SW 1271 (cell line): ENCODE measurements at regions not wholly inside any gene's neighbourhood (a gene's known extent, or its start where the extent isn't known, plus 50 kb on each side); places are given as distances from the start of the nearest gene placed in this dataset.
A peak's percentile ranks its signal among the peaks of the same experiment; 100 is the strongest.
"Not testable (repeated sequence)": the region's sequence is repeated elsewhere in the genome, so short reads cannot be mapped to it uniquely, and the experiment has no call there.

ENCODE experiments used
- DNase-seq, 2 experiments: peaks; one replicate each; lab custom pipeline; 2025; lab: John Stamatoyannopoulos, UW

DNA sequence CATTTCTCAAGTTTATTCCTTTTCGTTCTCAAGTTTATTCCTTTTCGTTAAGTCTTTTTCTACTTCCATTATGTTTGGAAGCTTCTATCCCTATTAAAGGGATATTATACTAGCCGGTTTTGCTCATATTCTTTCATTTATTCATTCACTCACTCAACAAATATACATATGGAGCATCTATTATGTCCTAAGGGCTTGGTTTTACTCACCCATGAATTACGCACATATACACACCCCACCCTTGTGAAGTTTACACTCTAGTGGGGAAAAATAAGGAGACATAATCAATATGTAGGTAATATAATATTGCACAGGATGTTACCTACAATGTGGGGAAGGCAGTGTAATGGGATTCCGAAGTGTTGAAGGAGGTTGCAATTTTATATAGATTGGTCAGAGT is 90.5 kb downstream of the ACTL7B start:
- DNase-seq: no peak

DNA sequence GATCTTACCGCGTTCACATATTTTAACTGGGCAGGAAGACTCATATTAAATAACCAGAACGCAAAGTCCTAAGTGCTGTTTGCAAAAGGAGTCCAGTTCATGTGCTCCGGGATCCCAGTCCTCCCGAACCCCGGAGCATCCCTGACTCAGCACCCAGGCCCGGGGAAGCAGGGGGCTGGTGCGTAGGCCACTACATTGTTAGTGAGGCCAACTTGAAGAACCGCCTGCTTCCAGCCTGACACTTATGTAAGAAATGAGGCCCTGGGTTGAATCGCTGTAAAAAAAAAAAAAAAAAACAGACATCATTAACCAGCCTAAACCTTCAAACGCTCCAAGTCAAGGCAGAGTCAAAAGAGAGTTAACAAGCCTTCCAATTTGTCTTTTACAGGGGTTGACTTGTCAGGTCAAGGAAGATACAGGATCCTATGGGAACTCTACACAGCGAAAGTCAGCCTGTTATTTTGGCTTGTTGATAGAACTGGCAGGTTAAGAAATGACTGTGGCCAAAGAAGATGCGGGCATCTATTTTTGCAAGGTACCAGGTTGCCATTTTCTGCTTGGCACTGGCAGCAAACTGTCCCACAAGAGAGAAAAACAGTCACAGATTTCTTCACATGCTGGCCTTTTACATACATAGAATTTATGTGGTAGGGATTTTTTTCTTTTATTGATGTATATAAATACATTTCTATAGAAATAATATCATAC is 93.3 kb downstream of the ACTL7B start:
- DNase-seq: no peak

DNA sequence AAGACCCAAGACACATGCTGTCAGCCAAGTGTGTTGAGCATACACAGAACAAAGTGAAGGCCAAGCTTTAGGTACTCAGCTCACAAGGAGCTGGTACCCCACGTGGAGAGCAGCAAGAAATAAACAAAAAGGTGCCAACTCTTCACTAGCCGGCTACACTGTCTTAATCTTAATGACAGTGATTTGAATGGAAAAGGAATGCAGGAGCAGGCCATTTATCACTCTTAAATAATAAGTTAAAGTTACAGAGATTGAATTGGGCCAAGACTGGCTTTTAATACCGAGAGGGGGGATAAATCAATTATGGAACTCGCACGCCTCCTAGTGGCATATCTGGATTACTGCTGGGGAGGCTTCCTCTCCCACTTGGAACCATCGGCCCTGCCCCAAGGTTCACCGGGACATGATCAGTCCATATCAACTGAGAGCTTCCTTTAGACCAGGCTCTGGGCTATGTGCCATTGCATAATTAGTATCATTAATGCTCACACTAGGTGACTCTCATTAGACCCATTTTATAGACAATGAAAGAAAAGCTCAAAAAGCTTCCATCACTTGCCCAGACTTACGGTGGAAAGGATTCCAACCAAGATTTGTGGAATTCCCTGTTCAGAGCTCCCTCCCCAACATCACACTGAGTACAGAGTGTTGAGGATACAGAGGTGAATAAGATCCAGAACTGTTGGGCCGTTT is 94.0 kb downstream of the ACTL7B start:
- peak in 1 of 2 experiments; percentile 68 for DNase-seq

- no peak for DNase-seq
Observed at GRCh38 chr9:108760841-108761240, 94.9 kb downstream of the ACTL7B start.

- DNase-seq: no peak
Observed at GRCh38 chr9:108759835-108760234, 96.0 kb downstream of the ACTL7B start.

- DNase-seq: no peak
Observed at GRCh38 chr9:108759399-108759798, 96.4 kb downstream of the ACTL7B start.

DNA sequence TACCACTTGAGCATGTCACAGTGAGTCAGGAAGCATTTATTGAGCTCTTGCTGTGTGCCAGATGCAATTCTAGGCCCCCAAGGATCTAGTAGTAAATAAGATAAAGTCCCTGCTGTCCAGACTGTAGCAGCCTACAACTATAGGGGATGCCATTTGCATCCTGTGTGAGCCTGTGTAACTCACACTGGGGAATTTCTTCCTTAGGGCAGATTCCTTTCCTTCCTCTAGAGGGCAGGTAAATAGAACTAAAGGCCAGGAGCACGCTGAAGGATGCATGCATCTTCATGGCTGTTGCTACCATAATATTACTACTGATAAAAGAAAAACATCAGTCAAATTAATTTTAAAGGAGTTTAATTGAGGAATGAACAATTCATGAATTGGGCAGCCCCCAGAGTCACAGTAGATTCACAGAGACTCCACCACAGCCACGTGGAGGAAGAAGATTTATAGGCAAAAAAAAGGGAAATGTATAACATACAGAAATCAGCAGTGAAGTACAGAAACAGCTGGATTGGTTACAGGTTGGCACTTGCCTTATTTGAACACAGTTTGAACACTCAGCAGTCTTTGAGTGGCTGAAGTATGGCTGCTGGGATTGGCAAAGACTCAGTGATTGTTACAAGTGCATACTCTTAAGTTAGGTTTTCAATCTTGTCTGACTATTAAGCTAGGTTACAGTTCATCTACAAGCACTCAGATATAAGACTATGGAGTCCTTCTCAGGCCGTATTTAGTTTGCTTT is 98.9 kb downstream of the ACTL7B start:
- DNase-seq: peak in 1 of 2 experiments; percentile 9

DNA sequence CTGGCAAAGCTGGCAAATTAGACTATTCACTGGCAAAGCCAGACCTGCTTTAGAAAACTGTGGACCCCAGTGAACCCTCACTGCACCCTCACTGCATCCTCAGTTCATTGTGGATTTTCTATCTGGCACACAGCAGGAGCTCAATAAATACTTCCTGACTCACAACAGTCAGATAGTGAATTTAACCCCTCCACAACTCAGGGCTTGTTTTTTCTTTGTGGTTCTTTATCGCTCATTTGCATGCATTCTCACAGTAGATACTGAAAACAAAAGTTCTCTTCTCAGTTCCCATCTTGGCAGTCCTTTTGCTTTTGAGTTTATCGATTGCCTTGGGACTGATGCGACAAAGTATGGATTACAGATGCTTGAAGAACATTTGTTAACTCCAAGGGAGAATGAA is 99.8 kb downstream of the ACTL7B start:
- DNase-seq: no peak

- no peak for DNase-seq
Observed at GRCh38 chr9:108751369-108751768, 104.4 kb downstream of the ACTL7B start.

DNA sequence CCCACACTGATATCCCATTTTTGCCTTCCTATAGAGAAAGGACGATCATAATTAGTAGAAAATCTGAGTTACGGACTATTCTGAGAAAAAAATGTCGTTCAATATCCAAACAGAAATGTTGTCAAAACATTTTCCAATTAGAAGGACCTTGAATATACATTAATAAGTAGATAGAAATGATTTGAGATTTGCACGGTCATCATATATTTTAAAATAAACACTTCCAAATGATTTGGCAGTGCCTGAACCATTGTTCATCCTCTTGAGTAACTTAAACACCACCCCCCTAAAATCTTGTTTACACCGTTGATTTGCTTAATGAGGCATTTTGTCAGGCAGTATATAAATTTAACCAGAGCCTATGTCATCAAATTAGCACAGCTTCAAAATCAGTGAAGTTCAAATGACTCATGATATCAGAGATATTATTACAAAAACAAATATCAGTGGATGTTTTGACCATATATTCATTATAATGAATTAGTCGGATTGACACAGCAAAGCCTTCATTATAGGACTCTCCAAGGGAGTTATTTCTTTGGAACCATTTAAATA is 105.0 kb downstream of the ACTL7B start:
- DNase-seq: no peak

DNA sequence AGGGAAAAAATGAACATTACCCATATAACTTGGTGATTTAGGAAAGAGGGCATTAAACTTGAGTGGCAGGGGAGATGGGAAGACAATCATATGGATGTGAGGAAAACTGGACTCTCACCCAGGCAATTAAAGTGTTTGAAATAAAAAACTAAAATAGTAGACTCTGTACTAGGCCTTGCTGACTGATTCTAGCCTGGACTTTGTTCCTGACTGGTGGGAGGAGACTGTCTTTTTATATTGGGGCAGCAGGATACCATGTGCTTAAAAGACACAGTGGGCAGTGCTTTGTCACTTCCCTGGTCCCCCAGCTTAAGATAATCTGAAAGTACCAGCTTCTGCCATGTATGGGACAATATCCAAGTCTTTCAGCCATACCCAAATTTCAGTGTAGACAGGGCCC is 107.0 kb downstream of the ACTL7B start:
- DNase-seq: no peak

GRCh38 chr9:108746864-108747263 is 108.9 kb downstream of the ACTL7B start:
- DNase-seq: no peak

DNA sequence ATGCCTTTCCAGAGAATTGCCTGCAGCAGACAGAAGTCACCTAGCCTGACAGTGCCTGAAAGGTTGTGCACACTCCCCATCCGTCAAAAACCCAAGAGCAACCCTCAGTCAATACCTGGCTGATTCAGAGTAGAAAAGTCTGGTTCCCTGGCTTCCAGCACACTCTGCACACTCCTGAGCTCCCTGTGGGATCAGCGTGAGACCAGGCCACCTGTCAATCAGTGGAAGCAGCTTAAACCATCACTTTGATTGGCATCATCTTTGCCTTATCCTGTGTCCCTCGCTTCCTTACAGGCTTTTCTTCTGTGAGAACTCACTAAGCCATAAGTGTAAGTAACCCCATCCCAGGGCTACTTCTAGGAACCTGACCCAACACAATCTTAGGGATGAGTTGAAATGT is 109.8 kb downstream of the ACTL7B start:
- DNase-seq: no peak

GRCh38 chr9:108744641-108745040 is 111.1 kb downstream of the ACTL7B start:
- no peak for DNase-seq

DNA sequence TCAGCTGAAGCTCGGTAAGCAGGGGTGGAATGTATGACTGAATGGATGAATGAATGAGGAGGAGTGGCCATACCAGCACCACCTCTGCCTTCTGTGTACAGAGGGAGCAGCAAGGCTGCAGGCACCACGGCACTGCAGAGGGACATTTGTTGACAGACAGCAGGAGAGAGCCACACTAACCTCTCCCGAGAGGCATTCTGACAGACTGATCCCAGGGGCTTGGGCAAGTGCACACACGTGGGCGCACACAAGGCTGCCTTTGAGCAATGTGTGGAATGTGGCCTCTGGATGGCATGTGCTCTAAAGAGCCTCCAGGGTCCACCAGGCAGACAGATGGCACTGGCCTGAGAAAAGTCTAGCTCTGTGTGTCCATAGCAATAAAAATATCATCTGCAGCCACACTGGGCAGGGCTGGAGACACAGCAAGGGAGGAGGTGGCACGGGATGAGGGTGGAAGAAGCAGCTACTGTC is 111.8 kb downstream of the ACTL7B start:
- no peak for DNase-seq

DNA sequence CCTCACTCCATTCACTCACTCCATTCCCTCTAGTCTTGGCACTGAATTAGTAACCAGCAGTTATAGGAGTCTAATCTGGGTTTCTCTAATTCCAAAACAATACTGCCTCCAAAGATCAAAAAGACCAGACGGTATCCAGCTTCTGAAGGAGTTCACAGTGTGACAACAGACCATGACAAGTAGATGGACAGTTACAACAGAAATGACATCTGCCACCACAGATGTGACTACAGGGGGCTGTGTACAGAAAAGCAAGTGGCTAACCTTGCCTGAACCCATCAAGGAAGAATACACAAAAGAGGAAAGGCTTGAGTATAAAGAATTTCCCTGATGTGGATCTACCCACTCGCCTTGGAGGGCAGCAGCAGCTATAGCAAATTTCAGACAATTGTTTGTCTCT is 112.4 kb downstream of the ACTL7B start:
- DNase-seq: no peak

DNA sequence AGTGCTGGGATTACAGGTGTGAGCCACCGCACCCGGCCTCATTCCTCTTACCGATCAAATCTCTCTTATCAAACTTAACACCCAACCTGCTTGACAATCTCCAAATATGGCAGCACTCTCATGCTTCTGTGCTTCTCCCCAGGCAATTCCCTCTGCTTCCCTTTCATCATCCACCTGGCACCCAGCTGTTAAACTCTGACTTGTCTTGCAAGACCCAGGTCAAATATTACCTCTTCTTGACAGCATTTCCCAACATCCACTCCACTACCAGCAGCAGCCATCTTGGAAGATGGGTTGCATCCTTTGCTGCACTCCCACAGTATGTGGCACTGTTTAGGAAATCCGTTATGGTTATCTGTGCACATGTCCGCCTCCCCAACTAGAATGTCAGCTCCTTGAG is 113.6 kb downstream of the ACTL7B start:
- DNase-seq: no peak

- not testable (repeated sequence) for DNase-seq
Observed at GRCh38 chr9:108731292-108731691, 124.5 kb downstream of the ACTL7B start.

DNA sequence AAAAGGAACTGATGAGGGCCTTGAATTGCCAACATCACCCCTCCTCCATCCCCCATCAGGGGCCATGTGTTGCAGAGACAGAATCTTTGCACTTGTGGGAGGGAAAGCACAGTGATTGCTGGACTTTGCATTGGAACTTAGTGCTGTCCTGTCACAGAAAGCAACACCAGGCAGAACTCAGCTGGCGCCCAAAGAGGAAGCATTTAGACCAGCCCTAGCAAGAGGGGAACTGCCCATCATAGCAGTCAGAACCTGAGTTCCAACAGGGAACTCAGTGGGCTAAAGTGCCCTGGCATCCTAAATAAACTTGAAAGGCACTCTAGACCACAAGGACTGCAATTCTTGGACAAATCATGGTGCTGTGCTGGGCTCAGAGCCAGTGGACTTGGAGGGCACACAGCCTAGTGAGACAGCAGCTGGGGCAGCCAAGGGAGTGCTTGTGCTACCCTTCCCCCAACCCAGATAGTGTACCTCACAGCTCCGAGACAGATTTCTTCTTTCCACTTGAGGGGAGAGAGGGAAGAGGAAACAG is 128.1 kb downstream of the ACTL7B start:
- no peak for DNase-seq

GRCh38 chr9:108724652-108725051 is 131.1 kb downstream of the ACTL7B start:
- no peak for DNase-seq

GRCh38 chr9:108724122-108724521 is 131.7 kb downstream of the ACTL7B start:
- DNase-seq: no peak

- DNase-seq: no peak
Observed at GRCh38 chr9:108722396-108722795, 133.4 kb downstream of the ACTL7B start.
